ENCODE measurements at regions not wholly inside any gene's neighbourhood (a gene's known extent, or its start where the extent isn't known, plus 50 kb on each side); places are given as distances from the start of the nearest gene placed in this dataset.

GRCh38 chr17:34721326-34721725 is 141.9 kb downstream of the TMEM132E start:
- Histone ChIP-seq H3K23ac (ENCODE audit: insufficient read length, low read depth, low read length) (no peak overlapping the region), H4K5ac (ENCODE audit: insufficient read length, low read depth, low read length) (no peak overlapping the region), H2BK15ac (ENCODE audit: low read depth, low read length) (no peak overlapping the region), H3K14ac (ENCODE audit: insufficient read depth, low read length) (no peak overlapping the region), H3K56ac (ENCODE audit: insufficient read length, low read depth, low read length) (no peak overlapping the region), H2AFZ (ENCODE audit: low read length) (no peak overlapping the region), H4K91ac (ENCODE audit: insufficient read length, low read depth, low read length) (no peak overlapping the region), H4K20me1 (ENCODE audit: control insufficient read depth, insufficient read depth, insufficient read length) (no peaks in the 10 kb centered on the region), H3K9ac (ENCODE audit: extremely low read depth, insufficient read length, low read length) (no peak overlapping the region), H3K18ac (ENCODE audit: insufficient read length, low read depth, low read length) (no peak overlapping the region), H2AK5ac (ENCODE audit: insufficient read length, low read length) (no peak overlapping the region), H3K23me2 (ENCODE audit: insufficient read length, low read depth, low read length, poor library complexity, severe bottlenecking) (no peaks in the 10 kb centered on the region), H3K4me2 (ENCODE audit: insufficient read depth, insufficient read length, low read length) (no peak overlapping the region), H3K4ac (ENCODE audit: low read depth, low read length) (no peak overlapping the region), H3K27ac (ENCODE audit: insufficient read length, low read depth, low read length) (no peak overlapping the region), H3T11ph (ENCODE audit: low read length) (no peak overlapping the region), H3K9me3 (ENCODE audit: control insufficient read depth, low read depth, low read length) (no peaks in the 10 kb centered on the region), H2BK5ac (ENCODE audit: insufficient read length, low read length) (no peak overlapping the region), H3K27me3 (ENCODE audit: insufficient read depth, low read length) (no peaks in the 10 kb centered on the region), H2BK120ac (ENCODE audit: low read depth, low read length, poor library complexity, severe bottlenecking) (no peak overlapping the region), H2BK20ac (ENCODE audit: low read depth, low read length, poor library complexity, severe bottlenecking) (no peak overlapping the region), H3K79me1 (ENCODE audit: insufficient read depth, low read depth, low read length, poor library complexity, severe bottlenecking) (no peaks in the 10 kb centered on the region), H3K4me1 (ENCODE audit: insufficient read depth, low read length) (no peaks in the 10 kb centered on the region), H3K79me2 (ENCODE audit: insufficient read depth, low read length) (no peaks in the 10 kb centered on the region), H2BK12ac (ENCODE audit: insufficient read length, low read depth, low read length) (no peak overlapping the region), H4K8ac (replicated peaks; ENCODE audit: insufficient read length, low read depth, low read length) (no peak overlapping the region)
- Mint-ChIP-seq H3K4me3 (no peak overlapping the region), H3K36me3 (ENCODE audit: insufficient read depth in 1 of 3, low read depth in 3 of 3) (no peaks in the 10 kb centered on the region), H3K27ac (no peak overlapping the region), H3K9me3 (no peaks in the 10 kb centered on the region), H3K27me3 (ENCODE audit: low read depth) (peaks cover 19% of the 10 kb centered on the region), H3K4me1 (peaks cover 0 to 7% of the 10 kb centered on the region in 2 experiments; a peak in 1 of 4 replicates)
- WGBS (ENCODE audit: extremely low coverage, insufficient read length, low lambda C conversion rate): no CpG with 5 or more reads among the region's 6 CpGs
- TF ChIP-seq CTCF (conservative IDR thresholded peaks at IDR 0.05): no peak
- no peak for DNase-seq

Data from H9 (cell line).